Activated CD4-positive, alpha-beta T cell treated with anti-CD3 and anti-CD28 coated beads, Interleukin-2, amount 50 U/mL, for 16 hours (primary cell): ENCODE measurements at regions not wholly inside any gene's neighbourhood (a gene's known extent, or its start where the extent isn't known, plus 50 kb on each side); places are given as distances from the start of the nearest gene placed in this dataset.

ENCODE experiments used
- DNase-seq: peaks from one replicate; pipeline ENCODE4 v3.0.0-alpha.2; 2020

GRCh38 chr13:44157606-44158005, 216.0 kb upstream of the SERP2 start:
- no peak for DNase-seq

DNA sequence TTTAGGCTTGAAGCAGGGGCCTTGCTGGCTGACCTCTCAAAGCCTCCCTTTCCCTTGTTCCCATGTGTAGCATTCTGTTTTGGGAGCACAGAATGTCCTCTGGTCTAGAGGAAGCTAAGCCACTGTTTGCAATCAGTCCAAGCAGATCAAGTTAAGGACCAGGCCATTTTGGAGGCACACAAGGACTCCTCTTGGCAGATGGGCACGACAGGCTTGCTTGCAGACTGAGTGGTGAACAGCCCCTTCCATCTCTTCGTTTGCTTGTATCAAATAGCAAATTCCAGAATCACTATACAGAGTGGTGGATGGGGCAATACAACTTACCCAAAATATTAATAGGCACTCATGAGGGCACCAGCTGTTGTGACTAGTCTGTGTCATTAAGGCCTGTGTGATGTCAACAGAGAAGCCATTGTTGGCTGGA, 215.5 kb upstream of the SERP2 start:
- no peak for DNase-seq

- no peak for DNase-seq
Measured at GRCh38 chr13:44158881-44159632, 214.6 kb upstream of the SERP2 start.

DNA sequence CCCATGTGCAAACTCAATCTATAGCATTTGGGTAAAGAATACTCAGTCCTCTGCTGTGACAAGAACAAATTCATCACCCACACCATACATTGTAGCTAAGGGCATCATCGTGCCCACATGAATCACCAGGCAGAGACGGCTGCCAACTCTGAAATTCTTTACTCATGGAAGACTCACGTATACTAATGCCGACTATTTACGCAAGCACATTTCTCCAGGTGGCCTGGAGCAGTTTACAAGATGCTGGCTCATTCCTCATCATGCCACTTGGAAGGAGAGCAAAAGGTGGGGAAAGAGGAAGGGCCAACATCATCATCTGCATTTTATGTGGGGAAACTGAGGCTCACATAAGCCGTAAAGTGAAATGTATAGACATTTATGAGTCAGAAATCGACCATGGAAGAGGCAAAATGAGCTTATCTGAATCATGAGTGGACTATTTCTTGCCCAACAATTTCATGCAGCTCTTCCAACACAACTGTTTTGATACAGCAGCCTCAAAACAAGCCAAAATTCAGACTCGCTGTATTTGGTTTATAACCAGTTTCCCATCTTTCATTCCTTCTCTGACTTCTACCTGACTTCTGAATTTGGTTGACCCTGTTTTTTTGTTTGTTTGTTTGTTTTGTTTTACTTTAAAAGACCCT, 213.9 kb upstream of the SERP2 start:
- DNase-seq: no peak

- no peak for DNase-seq
Measured at GRCh38 chr13:44160591-44161191, 212.9 kb upstream of the SERP2 start.

DNA sequence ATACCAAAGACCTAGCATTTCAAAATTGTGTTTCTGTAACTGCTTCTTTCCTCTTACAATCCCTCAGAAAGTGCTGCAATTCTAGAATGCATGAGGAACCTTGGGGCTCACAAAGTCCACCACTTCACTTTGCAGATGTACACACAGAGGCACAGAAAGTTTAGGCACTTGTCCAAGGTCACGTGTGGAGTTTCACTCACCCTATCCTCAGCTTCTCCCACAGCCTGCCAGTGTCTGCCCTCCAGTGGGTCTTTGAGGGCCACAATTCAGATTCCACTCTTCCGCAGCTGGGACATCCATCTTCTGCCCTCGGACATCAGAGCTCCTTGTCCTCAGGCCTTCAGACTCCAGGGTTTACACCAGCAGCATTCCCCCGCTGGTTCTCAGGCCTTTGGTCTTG, 210.5 kb upstream of the SERP2 start:
- DNase-seq: no peak

GRCh38 chr13:44165221-44165888, 208.3 kb upstream of the SERP2 start:
- DNase-seq: no peak

GRCh38 chr13:44165889-44166496, 207.6 kb upstream of the SERP2 start:
- DNase-seq: no peak

- DNase-seq: no peak
Measured at GRCh38 chr13:44169018-44169911, 204.4 kb upstream of the SERP2 start.

DNA sequence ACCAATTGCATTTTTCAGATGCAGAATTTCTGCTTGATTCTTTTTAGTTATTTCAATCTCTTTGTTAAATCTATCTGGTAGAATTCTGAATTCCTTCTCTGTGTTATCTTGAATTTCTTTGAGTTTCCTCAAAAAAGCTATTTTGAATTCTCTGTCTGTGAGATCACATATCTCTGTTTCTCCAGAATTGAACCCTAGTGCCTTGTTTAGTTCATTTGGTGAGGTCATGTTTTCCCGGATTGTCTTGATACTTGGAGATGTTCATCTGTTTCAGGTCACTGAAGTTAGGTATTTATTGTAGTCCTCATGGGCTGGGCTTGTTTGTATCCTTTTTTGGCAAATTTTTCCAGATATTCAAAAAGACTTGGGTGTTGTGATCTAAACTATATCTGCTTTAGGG, 202.9 kb upstream of the SERP2 start:
- DNase-seq: no peak

GRCh38 chr13:44171156-44171555, 202.5 kb upstream of the SERP2 start:
- no peak for DNase-seq

DNA sequence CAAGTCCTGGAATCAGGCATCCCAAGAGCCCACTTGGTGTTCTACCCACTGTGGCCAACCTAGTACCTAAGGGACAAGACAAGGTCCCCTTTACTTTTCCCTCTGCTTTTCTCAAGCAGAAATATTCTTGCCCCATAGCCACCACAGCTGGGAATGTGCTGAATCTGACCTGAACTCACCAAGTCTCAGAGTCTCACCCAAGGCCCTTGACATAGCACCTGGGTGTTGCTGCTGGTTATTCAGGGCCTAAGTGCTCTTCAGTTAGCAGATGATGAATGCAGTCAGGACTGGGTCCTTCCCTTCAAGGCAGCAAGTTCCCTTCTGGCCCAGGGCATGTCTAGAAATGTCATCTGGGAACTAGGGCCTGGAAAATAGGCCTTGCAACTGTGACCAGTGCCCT, 201.8 kb upstream of the SERP2 start:
- DNase-seq: no peak

DNA sequence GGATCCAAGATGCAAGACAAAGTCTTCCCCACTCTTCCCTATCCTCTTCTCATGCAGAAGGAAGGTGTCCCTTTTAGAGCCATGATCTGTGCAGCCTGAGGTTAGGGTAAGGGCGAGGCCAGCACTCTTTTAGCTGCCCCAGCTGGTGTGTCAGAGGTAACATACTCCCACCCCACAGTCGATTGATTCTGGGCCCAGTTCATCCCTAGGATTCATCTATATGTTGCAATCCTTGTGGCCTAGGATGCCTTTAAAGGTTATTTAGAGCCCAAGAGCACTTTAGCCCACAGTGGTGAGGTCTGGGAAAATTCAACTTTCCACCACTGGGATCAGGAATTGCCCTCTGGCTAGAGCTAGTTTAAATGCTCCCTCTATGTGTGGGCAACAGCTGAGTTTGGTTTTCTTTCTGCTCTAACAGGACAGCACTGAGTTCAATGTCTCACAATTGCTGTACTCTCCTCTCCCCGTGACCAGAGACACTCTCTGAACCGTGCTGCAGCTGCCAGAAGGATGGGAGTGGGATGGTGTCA, 201.3 kb upstream of the SERP2 start:
- no peak for DNase-seq

DNA sequence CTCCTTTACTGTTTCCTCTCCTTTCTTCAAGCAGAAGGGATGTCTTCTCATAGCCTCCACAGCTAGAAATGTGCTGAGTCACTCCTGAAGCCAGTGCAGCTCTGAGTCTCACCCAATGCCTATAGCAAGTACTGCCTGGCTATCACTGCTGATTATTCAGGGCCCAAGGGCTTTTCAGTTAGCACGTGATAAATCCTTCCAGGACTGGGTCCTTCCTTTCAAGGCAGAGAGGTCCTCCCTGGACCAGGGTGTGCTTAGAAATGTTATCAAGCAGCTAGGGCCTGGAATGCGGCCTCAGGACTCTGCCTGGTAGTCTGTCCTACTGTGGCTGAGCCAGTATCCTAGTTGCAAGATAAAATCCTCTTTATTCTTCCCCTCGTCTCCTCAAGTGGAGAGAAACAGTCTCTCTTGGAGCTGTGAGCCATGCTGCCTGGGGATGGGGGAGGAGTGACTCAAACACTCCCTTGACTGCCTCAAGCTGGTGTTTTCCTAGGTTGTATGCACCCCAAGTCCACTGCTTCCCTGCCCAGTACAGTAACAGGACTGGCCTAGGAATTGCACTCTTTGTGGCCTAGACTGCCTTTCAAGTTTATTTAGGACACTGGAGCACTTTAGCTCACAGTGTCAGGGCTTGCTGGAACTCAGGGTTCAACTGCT, 198.7 kb upstream of the SERP2 start:
- peak; percentile 21 for DNase-seq

GRCh38 chr13:44176173-44176572, 197.5 kb upstream of the SERP2 start:
- no peak for DNase-seq

GRCh38 chr13:44180876-44181536, 192.6 kb upstream of the SERP2 start:
- no peak for DNase-seq

GRCh38 chr13:44181931-44182330, 191.7 kb upstream of the SERP2 start:
- no peak for DNase-seq

DNA sequence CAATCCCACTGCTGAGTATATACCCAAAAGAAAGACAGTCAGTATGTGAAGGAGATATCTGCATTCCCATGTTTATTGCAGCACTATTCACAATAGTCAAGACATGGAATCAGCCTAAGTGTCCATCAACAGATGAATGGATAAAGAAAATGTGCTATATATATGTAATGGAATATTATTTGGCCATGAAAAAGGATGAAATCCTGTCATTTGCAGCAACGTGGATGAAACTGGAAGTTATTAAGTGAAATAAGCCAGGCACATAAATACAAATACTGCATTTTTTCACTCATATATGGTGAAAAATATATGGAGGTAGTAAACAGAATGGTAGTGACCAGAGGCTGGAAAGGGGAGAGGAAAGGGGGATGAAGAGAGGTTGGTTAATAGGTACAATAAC, 188.9 kb upstream of the SERP2 start:
- no peak for DNase-seq

- no peak for DNase-seq
Measured at GRCh38 chr13:44188257-44188656, 185.4 kb upstream of the SERP2 start.

- DNase-seq: no peak
Measured at GRCh38 chr13:44189085-44189484, 184.5 kb upstream of the SERP2 start.

DNA sequence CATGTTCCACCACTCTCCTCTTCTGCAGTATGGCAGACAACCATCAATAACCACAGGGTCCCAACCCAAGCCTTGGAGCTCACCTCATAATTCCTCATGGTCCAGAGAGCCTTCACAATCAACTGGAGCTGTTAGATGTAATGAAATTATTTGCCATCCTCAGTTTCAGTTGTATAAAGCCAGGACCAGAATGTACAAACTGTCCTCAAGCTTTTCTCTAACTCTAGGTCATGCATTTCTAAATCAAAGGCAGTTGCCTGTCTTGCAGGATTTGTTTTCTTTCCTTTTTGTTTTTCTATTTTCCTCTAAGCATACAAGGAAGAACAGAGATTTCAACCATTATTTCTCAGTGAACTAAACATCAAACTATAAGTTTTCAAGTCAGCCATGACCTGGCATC, 182.5 kb upstream of the SERP2 start:
- no peak for DNase-seq
